RWPE1 (cell line): ENCODE measurements at regions not wholly inside any gene's neighbourhood (a gene's known extent, or its start where the extent isn't known, plus 50 kb on each side); places are given as distances from the start of the nearest gene placed in this dataset.

Experiments used
- CTCF ChIA-PET: fragments of 350-600 bp; sonication (Branson Sonifier 250); formaldehyde crosslinking; extraction: SDS; loops from one replicate; lab custom pipeline; 2021; lab: Yijun Ruan, JAX
- POLR2A ChIA-PET: fragments of 400-600 bp; formaldehyde crosslinking; extraction: SDS; loops from one replicate; lab custom pipeline; 2020; ENCODE audit warnings: antibody characterized with exemption; ENCODE audit not compliant: low non-redundant PET; lab: Yijun Ruan, JAX
- DNase-seq: peaks from one replicate; pipeline ENCODE4 v3.0.0; 2012; ENCODE audit warnings: low spot score
- H3K27ac ChIP-seq: fragments of 450-650 bp; 2 replicates; pipeline ENCODE4 v1.5.1; 2017
- CTCF ChIP-seq: fragments of 450-650 bp; conservative IDR thresholded peaks from 2 replicates; pipeline ENCODE4 v1.5.1; 2017; ENCODE audit warnings: low read depth, mild to moderate bottlenecking

DNA sequence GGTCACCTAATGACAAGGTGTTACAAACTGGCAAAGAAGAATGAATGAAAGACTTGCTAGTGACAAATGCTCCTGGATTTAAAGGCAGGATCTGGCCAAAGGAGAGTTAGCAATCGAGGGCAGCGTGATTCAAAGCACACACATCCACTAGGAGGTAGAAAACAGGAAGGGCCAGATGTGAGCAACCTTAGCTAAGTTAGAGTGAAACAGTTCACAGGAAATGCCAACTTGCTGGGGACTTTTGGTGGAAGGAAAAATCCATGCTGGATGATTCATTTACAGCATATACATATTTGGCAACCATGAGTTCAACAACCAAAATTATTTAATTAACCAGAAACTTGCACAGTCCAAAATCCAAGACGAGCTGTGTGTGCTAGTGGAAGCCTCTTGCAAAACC, 276.9 kb downstream of the PTTG2 start:
- no peak for TF ChIP-seq CTCF
- POLR2A ChIA-PET = interaction anchor here (0.7 kb wide), 1 partner anchor 44 kb away, joined by 3 read pairs; no protein-coding TSS in a partner anchor

DNA sequence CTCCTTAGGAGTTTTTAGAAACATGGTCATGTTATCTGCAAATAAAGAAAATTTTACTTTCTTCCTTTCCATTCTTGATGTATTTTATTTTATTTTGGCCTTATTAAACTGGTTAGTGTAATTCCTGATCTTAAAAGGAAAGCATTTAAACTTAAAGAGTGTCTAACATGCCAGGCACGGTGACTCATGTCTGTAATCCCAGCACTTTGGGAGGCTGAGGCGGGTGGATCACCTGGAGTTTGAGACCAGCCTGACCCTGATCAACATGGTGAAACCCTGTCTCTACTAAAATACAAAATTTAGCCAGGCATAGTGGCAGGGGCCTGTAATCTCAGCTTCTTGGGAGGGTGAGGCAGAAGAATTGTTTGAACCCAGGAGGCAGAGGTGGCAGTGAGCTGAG, 281.3 kb downstream of the PTTG2 start:
- no peak for TF ChIP-seq CTCF
- peak overlapping the region; percentile 61 for H3K27ac ChIP-seq
- CTCF ChIA-PET = no interaction called here
- POLR2A ChIA-PET = no interaction called here
- DNase-seq = no peak

More for the DNA sequence above, 276.9 kb downstream of the PTTG2 start:
- peak overlapping the region; percentile 81 for H3K27ac ChIP-seq
- CTCF ChIA-PET = no interaction called here
- peak; percentile 71 for DNase-seq

DNA sequence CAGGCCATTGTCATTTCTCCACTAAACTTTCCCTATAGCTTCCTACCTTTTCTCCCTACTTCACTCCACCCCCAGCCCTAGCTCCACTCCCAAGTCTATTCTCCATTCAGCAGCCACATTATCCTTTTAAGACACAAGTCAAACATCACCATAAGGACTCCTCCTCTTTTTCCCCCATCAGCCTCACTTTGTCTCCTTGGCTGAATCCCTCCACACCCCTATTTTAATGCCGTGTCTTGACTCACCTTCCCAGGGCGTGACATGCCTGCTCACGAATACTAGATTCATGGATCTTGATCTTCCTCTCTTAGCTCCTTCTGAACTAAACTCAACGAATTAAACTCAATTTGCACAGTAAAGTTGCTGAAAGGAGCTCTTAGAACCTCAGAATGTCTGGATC, 281.9 kb downstream of the PTTG2 start:
- DNase-seq = no peak
- H3K27ac ChIP-seq = peak overlapping the region; percentile 61
- CTCF ChIA-PET = no interaction called here
- no peak for TF ChIP-seq CTCF
- POLR2A ChIA-PET = no interaction called here

- no peak for DNase-seq
- CTCF ChIA-PET = no interaction called here
- POLR2A ChIA-PET = no interaction called here
- TF ChIP-seq CTCF = no peak
- H3K27ac ChIP-seq = no peak overlapping the region
These were observed 282.7 kb downstream of the PTTG2 start for GRCh38 chr4:38242822-38243387.

- ChIA-PET POLR2A (no interaction called here), CTCF (no interaction called here)
- TF ChIP-seq CTCF = no peak
- no peak for DNase-seq
- H3K27ac ChIP-seq = no peak overlapping the region
These were observed 283.3 kb downstream of the PTTG2 start for GRCh38 chr4:38243388-38244053.

DNA sequence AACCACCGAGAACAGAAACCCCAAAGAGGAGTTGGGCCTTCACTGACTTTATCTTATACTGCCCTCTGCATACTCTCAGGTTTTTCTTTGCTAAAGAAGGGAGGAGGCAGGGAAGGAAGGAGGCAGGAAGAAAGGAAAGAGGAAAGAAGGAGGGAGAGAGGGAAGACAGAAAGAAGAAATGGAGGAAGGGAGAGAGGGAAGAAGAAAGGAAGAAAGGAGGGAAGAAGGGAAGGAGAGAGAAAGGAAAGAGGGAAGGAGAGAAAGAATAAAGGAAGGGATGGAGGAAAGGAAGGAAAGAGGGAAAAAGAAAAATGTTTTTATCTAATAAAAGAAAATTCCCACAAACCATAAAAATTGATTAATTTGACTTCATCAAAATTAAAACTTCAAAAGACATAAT, 294.6 kb downstream of the PTTG2 start:
- ChIA-PET POLR2A (no interaction called here), CTCF (interaction anchor here (0.6 kb wide), 1 partner anchor 274 kb away, joined by 3 read pairs; no protein-coding TSS in a partner anchor)
- H3K27ac ChIP-seq = no peak overlapping the region
- no peak for DNase-seq
- TF ChIP-seq CTCF = no peak
